ENCODE measurements at regions not wholly inside any gene's neighbourhood (a gene's known extent, or its start where the extent isn't known, plus 50 kb on each side); places are given as distances from the start of the nearest gene placed in this dataset.

DNA sequence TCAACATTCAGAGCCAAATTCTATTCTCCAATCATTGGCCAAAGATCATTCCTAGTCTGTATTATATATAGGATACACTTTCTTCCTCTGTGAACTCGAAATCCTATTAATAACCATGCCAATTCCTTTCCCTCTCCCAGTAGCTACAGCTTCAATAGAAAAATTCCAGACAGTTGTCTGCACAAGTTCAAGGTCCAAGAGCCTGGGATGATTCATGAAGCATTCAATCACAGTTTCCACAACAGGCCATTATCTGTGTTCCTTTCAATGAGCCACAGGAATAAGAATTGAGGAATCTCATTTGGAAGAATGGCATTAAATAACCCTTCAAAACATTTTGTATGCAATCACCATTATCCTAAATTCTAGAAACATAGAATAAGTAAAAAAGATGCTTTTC, 437.4 kb downstream of the RMST start:
- TF ChIP-seq, protein P1, sequence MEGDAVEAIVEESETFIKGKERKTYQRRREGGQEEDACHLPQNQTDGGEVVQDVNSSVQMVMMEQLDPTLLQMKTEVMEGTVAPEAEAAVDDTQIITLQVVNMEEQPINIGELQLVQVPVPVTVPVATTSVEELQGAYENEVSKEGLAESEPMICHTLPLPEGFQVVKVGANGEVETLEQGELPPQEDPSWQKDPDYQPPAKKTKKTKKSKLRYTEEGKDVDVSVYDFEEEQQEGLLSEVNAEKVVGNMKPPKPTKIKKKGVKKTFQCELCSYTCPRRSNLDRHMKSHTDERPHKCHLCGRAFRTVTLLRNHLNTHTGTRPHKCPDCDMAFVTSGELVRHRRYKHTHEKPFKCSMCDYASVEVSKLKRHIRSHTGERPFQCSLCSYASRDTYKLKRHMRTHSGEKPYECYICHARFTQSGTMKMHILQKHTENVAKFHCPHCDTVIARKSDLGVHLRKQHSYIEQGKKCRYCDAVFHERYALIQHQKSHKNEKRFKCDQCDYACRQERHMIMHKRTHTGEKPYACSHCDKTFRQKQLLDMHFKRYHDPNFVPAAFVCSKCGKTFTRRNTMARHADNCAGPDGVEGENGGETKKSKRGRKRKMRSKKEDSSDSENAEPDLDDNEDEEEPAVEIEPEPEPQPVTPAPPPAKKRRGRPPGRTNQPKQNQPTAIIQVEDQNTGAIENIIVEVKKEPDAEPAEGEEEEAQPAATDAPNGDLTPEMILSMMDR (IDR thresholded peaks at IDR 0.05; ENCODE audit: low read length), result no peak
- no peak for TF ChIP-seq EZH2 (optimal IDR thresholded peaks at IDR 0.05; ENCODE audit: low read depth, low read length)
